Mammary epithelial cell (primary cell): ENCODE measurements at regions not wholly inside any gene's neighbourhood (a gene's known extent, or its start where the extent isn't known, plus 50 kb on each side); places are given as distances from the start of the nearest gene placed in this dataset.

ENCODE experiments used
- EZH2 ChIP-seq: IDR thresholded peaks from 2 replicates; pipeline ENCODE4 v1.6.1; 2012; ENCODE audit warnings: low read length, inconsistent platforms, borderline replicate concordance
- TF ChIP-seq, protein P1 (sequence below), 2 donors: IDR thresholded peaks in 1 of 2; conservative IDR thresholded peaks in 1 of 2; 2 replicates each; pipeline ENCODE4 v1.5.1; 2011 to 2012; ENCODE audit warnings: inconsistent platforms in 2 of 2, low read length in 2 of 2, mild to moderate bottlenecking in 2 of 2, control low read depth in 1 of 2, low read depth in 1 of 2; ENCODE audit not compliant: insufficient read depth in 1 of 2; ENCODE audit errors: extremely low read depth in 1 of 2

GRCh38 chr5:152097128-152097527 lies 172.5 kb upstream of the GLRA1 start:
- TF ChIP-seq, protein P1, sequence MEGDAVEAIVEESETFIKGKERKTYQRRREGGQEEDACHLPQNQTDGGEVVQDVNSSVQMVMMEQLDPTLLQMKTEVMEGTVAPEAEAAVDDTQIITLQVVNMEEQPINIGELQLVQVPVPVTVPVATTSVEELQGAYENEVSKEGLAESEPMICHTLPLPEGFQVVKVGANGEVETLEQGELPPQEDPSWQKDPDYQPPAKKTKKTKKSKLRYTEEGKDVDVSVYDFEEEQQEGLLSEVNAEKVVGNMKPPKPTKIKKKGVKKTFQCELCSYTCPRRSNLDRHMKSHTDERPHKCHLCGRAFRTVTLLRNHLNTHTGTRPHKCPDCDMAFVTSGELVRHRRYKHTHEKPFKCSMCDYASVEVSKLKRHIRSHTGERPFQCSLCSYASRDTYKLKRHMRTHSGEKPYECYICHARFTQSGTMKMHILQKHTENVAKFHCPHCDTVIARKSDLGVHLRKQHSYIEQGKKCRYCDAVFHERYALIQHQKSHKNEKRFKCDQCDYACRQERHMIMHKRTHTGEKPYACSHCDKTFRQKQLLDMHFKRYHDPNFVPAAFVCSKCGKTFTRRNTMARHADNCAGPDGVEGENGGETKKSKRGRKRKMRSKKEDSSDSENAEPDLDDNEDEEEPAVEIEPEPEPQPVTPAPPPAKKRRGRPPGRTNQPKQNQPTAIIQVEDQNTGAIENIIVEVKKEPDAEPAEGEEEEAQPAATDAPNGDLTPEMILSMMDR (conservative IDR thresholded peaks at IDR 0.05 in 1 of 2, IDR thresholded peaks at IDR 0.05 in 1 of 2; ENCODE audit: extremely low read depth in 1 of 2, insufficient read depth in 1 of 2, low read depth in 1 of 2, low read length in 2 of 2) = no peak
- TF ChIP-seq EZH2 = no peak
